ENCODE measurements at regions not wholly inside any gene's neighbourhood (a gene's known extent, or its start where the extent isn't known, plus 50 kb on each side); places are given as distances from the start of the nearest gene placed in this dataset.

- Histone ChIP-seq H3K27me3 (ENCODE audit: control insufficient read depth, extremely low read depth, insufficient read depth, low read length) (no peaks in the 10 kb centered on the region), H3K4me3 (ENCODE audit: control insufficient read depth in 2 of 3, extremely low read depth in 1 of 3, insufficient read depth in 2 of 3, low read depth in 1 of 3, low read length in 3 of 3) (no peak overlapping the region), H3K4me2 (ENCODE audit: control insufficient read depth, extremely low read depth, insufficient read depth, low read depth, low read length) (no peak overlapping the region), H3K9ac (ENCODE audit: control insufficient read depth, extremely low read depth, insufficient read depth, low read length) (no peak overlapping the region), H2AFZ (ENCODE audit: control insufficient read depth, low read length) (no peak overlapping the region), H4K20me1 (ENCODE audit: control insufficient read depth, extremely low read depth, insufficient read depth, low read length) (no peaks in the 10 kb centered on the region), H3K79me2 (ENCODE audit: control insufficient read depth, insufficient read depth, low read length) (no peaks in the 10 kb centered on the region), H3K9me1 (ENCODE audit: control insufficient read depth, extremely low read depth, insufficient read depth, low read length) (no peaks in the 10 kb centered on the region), H3K4me1 (ENCODE audit: control insufficient read depth, extremely low read depth, insufficient read depth, low read length) (no peaks in the 10 kb centered on the region), H3K36me3 (ENCODE audit: control insufficient read depth in 2 of 2, extremely low read depth in 1 of 2, insufficient read depth in 2 of 2, low read length in 2 of 2) (no peaks in the 10 kb centered on the region), H3K27ac (ENCODE audit: control insufficient read depth, insufficient read depth, low read length) (no peak overlapping the region), H3K9me3 (ENCODE audit: control insufficient read depth, low read depth, low read length) (no peaks in the 10 kb centered on the region)
- TF ChIP-seq CTCF (optimal IDR thresholded peaks at IDR 0.05 in 1 of 3, IDR thresholded peaks at IDR 0.05 in 1 of 3, conservative IDR thresholded peaks at IDR 0.05 in 1 of 3; ENCODE audit: extremely low read depth in 1 of 3, insufficient read depth in 2 of 3, low read length in 3 of 3) (no peak), EZH2 (IDR thresholded peaks at IDR 0.05; ENCODE audit: low read length) (no peak)
- FAIRE-seq: no peak
- DNase-seq (ENCODE audit: low read depth, low spot score): no peak
- dilution Hi-C loops (cut with MboI; ENCODE audit: extremely low pct_ligation_motif_present, low sequenced_read_pairs): no loop called here
These were observed 60.5 kb upstream of the MYOCD start for GRCh38 chr17:12605222-12605621.

- dilution Hi-C loops (cut with MboI; ENCODE audit: extremely low pct_ligation_motif_present, low sequenced_read_pairs): no loop called here
- H3K27me3 ChIP-seq (ENCODE audit: control insufficient read depth, extremely low read depth, insufficient read depth, low read length): no peaks in the 10 kb centered on the region
- no peak overlapping the region for H3K27ac ChIP-seq (ENCODE audit: control insufficient read depth, insufficient read depth, low read length)
- no peaks in the 10 kb centered on the region for H3K9me1 ChIP-seq (ENCODE audit: control insufficient read depth, extremely low read depth, insufficient read depth, low read length)
- DNase-seq (ENCODE audit: low read depth, low spot score) (no peak), FAIRE-seq (peak; percentile 90)
- no peak overlapping the region for H3K4me3 ChIP-seq (ENCODE audit: control insufficient read depth in 2 of 3, extremely low read depth in 1 of 3, insufficient read depth in 2 of 3, low read depth in 1 of 3, low read length in 3 of 3)
- TF ChIP-seq CTCF (optimal IDR thresholded peaks at IDR 0.05 in 1 of 3, IDR thresholded peaks at IDR 0.05 in 1 of 3, conservative IDR thresholded peaks at IDR 0.05 in 1 of 3; ENCODE audit: extremely low read depth in 1 of 3, insufficient read depth in 2 of 3, low read length in 3 of 3) (no peak), EZH2 (IDR thresholded peaks at IDR 0.05; ENCODE audit: low read length) (no peak)
- H3K4me1 ChIP-seq (ENCODE audit: control insufficient read depth, extremely low read depth, insufficient read depth, low read length): peaks cover 10% of the 10 kb centered on the region
- H3K4me2 ChIP-seq (ENCODE audit: control insufficient read depth, extremely low read depth, insufficient read depth, low read depth, low read length): peak overlapping the region; percentile 22
- H3K9ac ChIP-seq (ENCODE audit: control insufficient read depth, extremely low read depth, insufficient read depth, low read length): no peak overlapping the region
- peak overlapping the region; percentile 25 for H2AFZ ChIP-seq (ENCODE audit: control insufficient read depth, low read length)
- H3K9me3 ChIP-seq (ENCODE audit: control insufficient read depth, low read depth, low read length): no peaks in the 10 kb centered on the region
- no peaks in the 10 kb centered on the region for H3K79me2 ChIP-seq (ENCODE audit: control insufficient read depth, insufficient read depth, low read length)
- no peaks in the 10 kb centered on the region for H4K20me1 ChIP-seq (ENCODE audit: control insufficient read depth, extremely low read depth, insufficient read depth, low read length)
- H3K36me3 ChIP-seq (ENCODE audit: control insufficient read depth in 2 of 2, extremely low read depth in 1 of 2, insufficient read depth in 2 of 2, low read length in 2 of 2): no peaks in the 10 kb centered on the region
These were observed 52.1 kb upstream of the MYOCD start for GRCh38 chr17:12613566-12613965.
